ENCODE measurements at regions not wholly inside any gene's neighbourhood (a gene's known extent, or its start where the extent isn't known, plus 50 kb on each side); places are given as distances from the start of the nearest gene placed in this dataset.

GRCh38 chr10:53528974-53529373 lies 756.4 kb upstream of the MBL2 start:
- TF ChIP-seq CTCF (IDR thresholded peaks at IDR 0.05 in 4 of 5, conservative IDR thresholded peaks at IDR 0.05 in 1 of 5) (no peak), POLR2A (IDR thresholded peaks at IDR 0.05) (no peak)
